AG04449 (cell line): ENCODE measurements at regions not wholly inside any gene's neighbourhood (a gene's known extent, or its start where the extent isn't known, plus 50 kb on each side); places are given as distances from the start of the nearest gene placed in this dataset.

Source experiments
- CTCF ChIA-PET: fragments of 350-600 bp; formaldehyde crosslinking; extraction: SDS; loops from one replicate; lab custom pipeline; 2021; ENCODE audit warnings: antibody characterized with exemption; lab: Yijun Ruan, JAX
- POLR2A ChIA-PET: fragments of 400-600, 350-600 bp; formaldehyde crosslinking; extraction: SDS; loops from one replicate; lab custom pipeline; 2020; ENCODE audit warnings: antibody characterized with exemption, inconsistent platforms; lab: Yijun Ruan, JAX
- DNase-seq: peaks from one replicate; pipeline ENCODE4 v3.0.0-alpha.2; 2010; ENCODE audit warnings: low read depth, low spot score
- H3K4me3 ChIP-seq: 2 replicates; pipeline ENCODE4 v1.5.1; 2011; ENCODE audit warnings: low read depth, mild to moderate bottlenecking, control low read depth, low read length
- TF ChIP-seq, protein P1 (sequence below): IDR thresholded peaks from one replicate; pipeline ENCODE4 v1.5.1; 2011; ENCODE audit warnings: mild to moderate bottlenecking, moderate library complexity, low read length, control low read depth, inconsistent platforms; ENCODE audit not compliant: insufficient read depth; ENCODE audit errors: missing control alignments

- H3K4me3 ChIP-seq: no peak overlapping the region
- no peak for DNase-seq
- TF ChIP-seq, protein P1, sequence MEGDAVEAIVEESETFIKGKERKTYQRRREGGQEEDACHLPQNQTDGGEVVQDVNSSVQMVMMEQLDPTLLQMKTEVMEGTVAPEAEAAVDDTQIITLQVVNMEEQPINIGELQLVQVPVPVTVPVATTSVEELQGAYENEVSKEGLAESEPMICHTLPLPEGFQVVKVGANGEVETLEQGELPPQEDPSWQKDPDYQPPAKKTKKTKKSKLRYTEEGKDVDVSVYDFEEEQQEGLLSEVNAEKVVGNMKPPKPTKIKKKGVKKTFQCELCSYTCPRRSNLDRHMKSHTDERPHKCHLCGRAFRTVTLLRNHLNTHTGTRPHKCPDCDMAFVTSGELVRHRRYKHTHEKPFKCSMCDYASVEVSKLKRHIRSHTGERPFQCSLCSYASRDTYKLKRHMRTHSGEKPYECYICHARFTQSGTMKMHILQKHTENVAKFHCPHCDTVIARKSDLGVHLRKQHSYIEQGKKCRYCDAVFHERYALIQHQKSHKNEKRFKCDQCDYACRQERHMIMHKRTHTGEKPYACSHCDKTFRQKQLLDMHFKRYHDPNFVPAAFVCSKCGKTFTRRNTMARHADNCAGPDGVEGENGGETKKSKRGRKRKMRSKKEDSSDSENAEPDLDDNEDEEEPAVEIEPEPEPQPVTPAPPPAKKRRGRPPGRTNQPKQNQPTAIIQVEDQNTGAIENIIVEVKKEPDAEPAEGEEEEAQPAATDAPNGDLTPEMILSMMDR: no peak
- ChIA-PET POLR2A (no interaction called here), CTCF (no interaction called here)
Measured at GRCh38 chr13:87736849-87737385, 65.7 kb downstream of the SLITRK5 start.

GRCh38 chr13:87754097-87754496, 82.9 kb downstream of the SLITRK5 start:
- ChIA-PET CTCF (no interaction called here), POLR2A (no interaction called here)
- no peak overlapping the region for H3K4me3 ChIP-seq
- TF ChIP-seq, protein P1: no peak
- DNase-seq: no peak

- H3K4me3 ChIP-seq: no peak overlapping the region
- ChIA-PET CTCF (no interaction called here), POLR2A (no interaction called here)
- no peak for DNase-seq
- TF ChIP-seq, protein P1: no peak
Measured at GRCh38 chr13:87769445-87769844, 98.3 kb downstream of the SLITRK5 start.

DNA sequence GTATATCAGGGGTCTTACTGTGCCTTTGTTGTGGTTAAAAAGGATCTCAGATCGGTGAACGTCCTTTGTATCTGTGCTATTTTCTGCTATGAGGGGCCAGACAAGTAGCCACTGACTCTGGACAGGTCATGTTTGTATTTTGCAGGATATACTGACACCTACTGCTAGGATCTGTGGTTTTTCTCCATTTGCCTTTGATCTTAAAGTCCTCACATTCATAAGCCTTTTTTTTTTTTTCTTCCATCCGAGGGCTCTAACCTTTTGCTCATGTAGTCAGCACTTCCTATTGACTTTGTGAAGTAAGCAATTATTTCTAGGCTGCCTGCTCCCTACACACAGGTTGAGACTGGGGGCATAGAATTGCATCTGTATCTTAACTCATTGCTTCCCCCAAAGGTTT, 106.2 kb downstream of the SLITRK5 start:
- H3K4me3 ChIP-seq: no peak overlapping the region
- no peak for DNase-seq
- POLR2A ChIA-PET: no interaction called here
- CTCF ChIA-PET: no interaction called here
- TF ChIP-seq, protein P1: no peak

DNA sequence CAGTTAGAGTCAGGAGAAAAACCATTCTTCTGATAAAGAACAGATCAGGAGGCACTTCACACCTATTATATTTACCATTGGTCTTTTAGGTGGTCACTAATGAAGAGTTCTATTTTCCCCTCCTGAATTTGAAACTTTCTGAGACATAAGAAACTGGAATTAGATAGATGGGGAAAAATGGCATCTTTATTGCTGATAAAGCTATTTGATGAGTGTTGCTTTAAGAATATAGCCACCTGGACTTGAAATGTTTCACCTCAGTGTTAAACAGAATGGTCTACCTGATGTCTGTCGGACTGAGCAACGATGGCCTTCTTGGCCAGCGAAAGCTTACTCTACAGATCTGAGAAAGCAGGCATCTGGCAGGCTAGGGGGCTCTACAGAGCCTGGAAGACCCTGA, 107.0 kb downstream of the SLITRK5 start:
- TF ChIP-seq, protein P1: no peak
- no peak overlapping the region for H3K4me3 ChIP-seq
- CTCF ChIA-PET: no interaction called here
- POLR2A ChIA-PET: no interaction called here
- no peak for DNase-seq

- H3K4me3 ChIP-seq: no peak overlapping the region
- POLR2A ChIA-PET: no interaction called here
- TF ChIP-seq, protein P1: no peak
- CTCF ChIA-PET: no interaction called here
- no peak for DNase-seq
Measured at GRCh38 chr13:87779426-87779825, 108.3 kb downstream of the SLITRK5 start.
